SK-N-SH treated with all-trans-retinoic acid at 6 μM for 48 hours (cell line): ENCODE measurements at regions not wholly inside any gene's neighbourhood (a gene's known extent, or its start where the extent isn't known, plus 50 kb on each side); places are given as distances from the start of the nearest gene placed in this dataset.

Experiments
- BACH2 ChIP-seq: fragments of 250-450 bp; sonication (Bioruptor Pico); IDR thresholded peaks from 2 replicates; pipeline ENCODE4 v1.9.0; 2021; ENCODE audit warnings: mild to moderate bottlenecking, borderline replicate concordance
- RARB ChIP-seq: fragments of 250-450 bp; sonication (Bioruptor Pico); IDR thresholded peaks from 2 replicates; pipeline ENCODE4 v1.8.0; 2021; ENCODE audit warnings: mild to moderate bottlenecking, moderate library complexity
- ZFP3 ChIP-seq: fragments of 250-450 bp; sonication (Bioruptor Pico); IDR thresholded peaks from 2 replicates; pipeline ENCODE4 v1.5.0; 2020; ENCODE audit warnings: mild to moderate bottlenecking, moderate library complexity
- ZFP30 ChIP-seq: fragments of 450-650 bp; formaldehyde crosslinking; IDR thresholded peaks from 2 replicates; pipeline ENCODE4 v1.5.0; 2022; ENCODE audit warnings: mild to moderate bottlenecking, moderate library complexity
- ZNF70 ChIP-seq: fragments of 450-650 bp; formaldehyde crosslinking; IDR thresholded peaks from 2 replicates; pipeline ENCODE4 v1.5.0; 2020; ENCODE audit warnings: mild to moderate bottlenecking, moderate library complexity
- TF ChIP-seq, protein P1 (sequence below): fragments of 250-450 bp; sonication (Bioruptor Pico); IDR thresholded peaks from 2 replicates; pipeline ENCODE4 v1.5.1; 2020; ENCODE audit warnings: low read depth, mild to moderate bottlenecking, moderate library complexity
- TF ChIP-seq, protein P2 (sequence below): fragments of 250-450 bp; sonication (Bioruptor Pico); IDR thresholded peaks from 2 replicates; pipeline ENCODE4 v1.8.0; 2020; ENCODE audit warnings: mild to moderate bottlenecking, moderate library complexity, borderline replicate concordance

DNA sequence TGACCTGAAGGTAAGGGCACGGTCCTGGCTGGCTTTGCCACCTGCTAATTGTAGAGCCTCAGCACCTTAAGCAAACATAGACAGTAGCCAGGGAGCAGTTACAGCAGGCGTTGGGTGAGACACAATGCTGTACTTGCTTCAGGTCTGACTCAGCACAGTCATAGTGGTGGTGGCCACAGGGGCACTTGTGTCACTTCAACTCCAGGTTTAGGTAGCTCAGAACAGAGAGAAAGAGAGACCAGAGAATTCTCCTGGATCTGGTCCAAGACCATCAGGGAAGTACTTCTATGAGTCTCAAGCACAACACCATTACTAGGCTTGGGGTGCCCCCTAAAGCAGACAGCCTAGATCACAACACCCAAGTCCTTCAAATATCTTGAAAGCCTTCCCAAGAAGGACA lies 204.4 kb downstream of the OTOL1 start:
- no peak for TF ChIP-seq ZNF70 (CRISPR knock-in tag)
- TF ChIP-seq RARB (CRISPR knock-in tag) = no peak
- TF ChIP-seq, protein P1, sequence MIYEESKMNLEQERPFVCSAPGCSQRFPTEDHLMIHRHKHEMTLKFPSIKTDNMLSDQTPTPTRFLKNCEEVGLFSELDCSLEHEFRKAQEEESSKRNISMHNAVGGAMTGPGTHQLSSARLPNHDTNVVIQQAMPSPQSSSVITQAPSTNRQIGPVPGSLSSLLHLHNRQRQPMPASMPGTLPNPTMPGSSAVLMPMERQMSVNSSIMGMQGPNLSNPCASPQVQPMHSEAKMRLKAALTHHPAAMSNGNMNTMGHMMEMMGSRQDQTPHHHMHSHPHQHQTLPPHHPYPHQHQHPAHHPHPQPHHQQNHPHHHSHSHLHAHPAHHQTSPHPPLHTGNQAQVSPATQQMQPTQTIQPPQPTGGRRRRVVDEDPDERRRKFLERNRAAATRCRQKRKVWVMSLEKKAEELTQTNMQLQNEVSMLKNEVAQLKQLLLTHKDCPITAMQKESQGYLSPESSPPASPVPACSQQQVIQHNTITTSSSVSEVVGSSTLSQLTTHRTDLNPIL (CRISPR knock-in tag) = no peak
- no peak for TF ChIP-seq ZFP30
- no peak for TF ChIP-seq ZFP3
- no peak for TF ChIP-seq BACH2 (CRISPR knock-in tag)
- TF ChIP-seq, protein P2, sequence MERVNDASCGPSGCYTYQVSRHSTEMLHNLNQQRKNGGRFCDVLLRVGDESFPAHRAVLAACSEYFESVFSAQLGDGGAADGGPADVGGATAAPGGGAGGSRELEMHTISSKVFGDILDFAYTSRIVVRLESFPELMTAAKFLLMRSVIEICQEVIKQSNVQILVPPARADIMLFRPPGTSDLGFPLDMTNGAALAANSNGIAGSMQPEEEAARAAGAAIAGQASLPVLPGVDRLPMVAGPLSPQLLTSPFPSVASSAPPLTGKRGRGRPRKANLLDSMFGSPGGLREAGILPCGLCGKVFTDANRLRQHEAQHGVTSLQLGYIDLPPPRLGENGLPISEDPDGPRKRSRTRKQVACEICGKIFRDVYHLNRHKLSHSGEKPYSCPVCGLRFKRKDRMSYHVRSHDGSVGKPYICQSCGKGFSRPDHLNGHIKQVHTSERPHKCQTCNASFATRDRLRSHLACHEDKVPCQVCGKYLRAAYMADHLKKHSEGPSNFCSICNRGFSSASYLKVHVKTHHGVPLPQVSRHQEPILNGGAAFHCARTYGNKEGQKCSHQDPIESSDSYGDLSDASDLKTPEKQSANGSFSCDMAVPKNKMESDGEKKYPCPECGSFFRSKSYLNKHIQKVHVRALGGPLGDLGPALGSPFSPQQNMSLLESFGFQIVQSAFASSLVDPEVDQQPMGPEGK = no peak
